ENCODE measurements at regions not wholly inside any gene's neighbourhood (a gene's known extent, or its start where the extent isn't known, plus 50 kb on each side); places are given as distances from the start of the nearest gene placed in this dataset.

- Histone ChIP-seq H3K4me2 (no peak overlapping the region), H2AFZ (0 out of 2 replicates have a peak overlapping the region, but pooled peaks have one; percentile 87), H3K4me1 (ENCODE audit: insufficient read depth) (no peaks in the 10 kb centered on the region; the same call in 1 of the 2 replicates), H3K36me3 (ENCODE audit: insufficient read depth) (no peaks in the 10 kb centered on the region), H3K27ac (ENCODE audit: low read depth) (no peak overlapping the region), H4K20me1 (replicated peaks; ENCODE audit: insufficient read depth) (no peaks in the 10 kb centered on the region), H3F3A (replicated peaks; ENCODE audit: low read depth) (no peaks in the 10 kb centered on the region), H3K27me3 (ENCODE audit: insufficient read depth) (no peaks in the 10 kb centered on the region), H3K79me2 (replicated peaks; ENCODE audit: insufficient read depth) (no peaks in the 10 kb centered on the region), H3K4me3 (no peak overlapping the region), H3K9me2 (ENCODE audit: insufficient read depth) (0 out of 2 replicates have a peak, but pooled peaks cover 7% of the 10 kb centered on the region)
- H3K27me3 Mint-ChIP-seq (ENCODE audit: insufficient read depth, low read depth, poor library complexity): no peaks in the 10 kb centered on the region
- H3K4me1 Mint-ChIP-seq: peaks cover 15% of the 10 kb centered on the region; the same call in 2 of the 3 replicates
- DNase-seq (ENCODE audit: low spot score) (no peak), ATAC-seq (peak; percentile 25; the same call in 1 of the 3 replicates)
- no peaks in the 10 kb centered on the region for H3K36me3 Mint-ChIP-seq (ENCODE audit: low read depth)
- H3K9me3 Mint-ChIP-seq: no peaks in the 10 kb centered on the region
- no peak overlapping the region for H3K27ac Mint-ChIP-seq
- H3K4me3 Mint-ChIP-seq: no peak overlapping the region
- TF ChIP-seq STAT1 (IDR thresholded peaks at IDR 0.05; ENCODE audit: unreplicated experiment): no peak
- no peak for TF ChIP-seq ZNF462 (CRISPR knock-in tag; IDR thresholded peaks at IDR 0.05)
- no peak for TF ChIP-seq JUNB (IDR thresholded peaks at IDR 0.05; ENCODE audit: unreplicated experiment)
- no peak for TF ChIP-seq ZNF114 (CRISPR knock-in tag; IDR thresholded peaks at IDR 0.05)
Measured at GRCh38 chr17:27985306-27985705, 57.2 kb upstream of the NLK start.

- 0 out of 2 replicates have a peak, but pooled peaks cover 10% of the 10 kb centered on the region for H3K9me2 ChIP-seq (ENCODE audit: insufficient read depth)
- H4K20me1 ChIP-seq (replicated peaks; ENCODE audit: insufficient read depth): no peaks in the 10 kb centered on the region
- DNase-seq (ENCODE audit: low spot score) (no peak), ATAC-seq (no peak)
- H3K36me3 Mint-ChIP-seq (ENCODE audit: low read depth): no peaks in the 10 kb centered on the region
- no peaks in the 10 kb centered on the region; the same call in 1 of the 2 replicates for H3K4me1 ChIP-seq (ENCODE audit: insufficient read depth)
- no peak overlapping the region for H3K4me3 ChIP-seq
- H3K9me3 Mint-ChIP-seq: no peaks in the 10 kb centered on the region
- no peaks in the 10 kb centered on the region for H3K79me2 ChIP-seq (replicated peaks; ENCODE audit: insufficient read depth)
- no peaks in the 10 kb centered on the region for H3K36me3 ChIP-seq (ENCODE audit: insufficient read depth)
- no peaks in the 10 kb centered on the region for H3K27me3 ChIP-seq (ENCODE audit: insufficient read depth)
- H3K4me2 ChIP-seq: no peak overlapping the region
- H3K4me1 Mint-ChIP-seq: peaks cover 15% of the 10 kb centered on the region; the same call in 2 of the 3 replicates
- no peak overlapping the region for H3K4me3 Mint-ChIP-seq
- H3K27ac ChIP-seq (ENCODE audit: low read depth): no peak overlapping the region
- H2AFZ ChIP-seq: 0 out of 2 replicates have a peak overlapping the region, but pooled peaks have one; percentile 1
- H3K27me3 Mint-ChIP-seq (ENCODE audit: insufficient read depth, low read depth, poor library complexity): no peaks in the 10 kb centered on the region
- H3K27ac Mint-ChIP-seq: no peak overlapping the region
- no peaks in the 10 kb centered on the region for H3F3A ChIP-seq (replicated peaks; ENCODE audit: low read depth)
- TF ChIP-seq ETS1 (IDR thresholded peaks at IDR 0.05): no peak
- TF ChIP-seq ZNF114 (CRISPR knock-in tag; IDR thresholded peaks at IDR 0.05): no peak
Measured at GRCh38 chr17:27985736-27986399, 56.6 kb upstream of the NLK start.
